Trophoblast cell (in vitro differentiated cells and primary cell): ENCODE measurements at regions not wholly inside any gene's neighbourhood (a gene's known extent, or its start where the extent isn't known, plus 50 kb on each side); places are given as distances from the start of the nearest gene placed in this dataset.
A peak's percentile ranks its signal among the peaks of the same experiment; 100 is the strongest.

Source experiments
- DNase-seq, 2 donors: peaks; one replicate each; pipeline ENCODE4 v3.0.0-alpha.2; 2016
- H2AFZ ChIP-seq: 2 replicates; pipeline ENCODE4 v1.6.1; 2013; ENCODE audit warnings: low read length, moderate library complexity, mild to moderate bottlenecking; ENCODE audit not compliant: insufficient read depth, poor library complexity
- H2AK5ac ChIP-seq: 2 replicates; pipeline ENCODE4 v1.6.1; 2013; ENCODE audit warnings: mild to moderate bottlenecking, low read length
- H2BK120ac ChIP-seq: 2 replicates; pipeline ENCODE4 v1.6.1; 2013; ENCODE audit warnings: low read length, mild to moderate bottlenecking, moderate library complexity; ENCODE audit not compliant: insufficient read depth, poor library complexity
- H2BK12ac ChIP-seq: 2 replicates; pipeline ENCODE4 v1.6.1; 2013; ENCODE audit warnings: mild to moderate bottlenecking, low read length, moderate library complexity
- H2BK5ac ChIP-seq: 2 replicates; pipeline ENCODE4 v1.6.1; 2013; ENCODE audit warnings: low read length, low read depth, moderate library complexity, mild to moderate bottlenecking; ENCODE audit not compliant: poor library complexity
- H3K14ac ChIP-seq: 2 replicates; pipeline ENCODE4 v1.6.1; 2013; ENCODE audit warnings: mild to moderate bottlenecking, low read length
- H3K18ac ChIP-seq: 2 replicates; pipeline ENCODE4 v1.6.1; 2013; ENCODE audit warnings: mild to moderate bottlenecking, low read length
- H3K23ac ChIP-seq: 2 replicates; pipeline ENCODE4 v1.6.1; 2013; ENCODE audit warnings: low read length
- H3K27ac ChIP-seq: 2 replicates; pipeline ENCODE4 v1.5.1; 2013; ENCODE audit warnings: low read depth, mild to moderate bottlenecking, inconsistent platforms, low read length, moderate library complexity
- H3K27me3 ChIP-seq: 2 replicates; pipeline ENCODE4 v1.6.1; 2013; ENCODE audit warnings: inconsistent platforms, mild to moderate bottlenecking, low read length, moderate library complexity; ENCODE audit not compliant: insufficient read depth
- H3K36me3 ChIP-seq, 2 experiments: 1 replicate in 1 of 2; 2 replicates in 1 of 2; pipeline ENCODE4 v1.6.1; 2013; ENCODE audit warnings: low read length in 2 of 2, mild to moderate bottlenecking in 2 of 2, moderate library complexity in 1 of 2; ENCODE audit not compliant: insufficient read depth in 2 of 2, control insufficient read depth in 1 of 2
- H3K4ac ChIP-seq: 2 replicates; pipeline ENCODE4 v1.6.1; 2013; ENCODE audit warnings: low read depth, mild to moderate bottlenecking, low read length, moderate library complexity
- H3K4me1 ChIP-seq, 2 experiments: 1 replicate in 1 of 2; 2 replicates in 1 of 2; pipeline ENCODE4 v1.6.1; 2013; ENCODE audit warnings: low read length in 2 of 2, mild to moderate bottlenecking in 2 of 2, moderate library complexity in 1 of 2; ENCODE audit not compliant: insufficient read depth in 2 of 2, control insufficient read depth in 1 of 2
- H3K4me2 ChIP-seq: 2 replicates; pipeline ENCODE4 v1.6.1; 2013; ENCODE audit warnings: inconsistent platforms, mild to moderate bottlenecking, low read length, moderate library complexity
- H3K4me3 ChIP-seq: 2 replicates; pipeline ENCODE4 v1.5.1; 2013; ENCODE audit warnings: mild to moderate bottlenecking, low read depth, low read length, inconsistent platforms
- H3K79me1 ChIP-seq: one replicate; pipeline ENCODE4 v1.6.1; 2013; ENCODE audit warnings: low read length
- H3K79me2 ChIP-seq: 2 replicates; pipeline ENCODE4 v1.6.1; 2013; ENCODE audit warnings: low read length, mild to moderate bottlenecking; ENCODE audit not compliant: control insufficient read depth, insufficient read depth, poor library complexity
- H3K9ac ChIP-seq: 2 replicates; pipeline ENCODE4 v1.6.1; 2013; ENCODE audit warnings: mild to moderate bottlenecking, low read length
- H3K9me3 ChIP-seq: 2 replicates; pipeline ENCODE4 v1.6.1; 2013; ENCODE audit warnings: low read depth, mild to moderate bottlenecking, control low read depth, inconsistent platforms, low read length; ENCODE audit not compliant: insufficient read depth
- H4K12ac ChIP-seq: 2 replicates; pipeline ENCODE4 v1.6.1; 2013; ENCODE audit warnings: low read depth, mild to moderate bottlenecking, low read length, moderate library complexity
- H4K8ac ChIP-seq: 2 replicates; pipeline ENCODE4 v1.6.1; 2013; ENCODE audit warnings: low read depth, mild to moderate bottlenecking, low read length, moderate library complexity
- H4K91ac ChIP-seq: one replicate; pipeline ENCODE4 v1.6.1; 2013; ENCODE audit warnings: low read depth, mild to moderate bottlenecking, low read length, moderate library complexity
- WGBS: extraction: QIAGEN DNeasy Blood & Tissue Kit; methylation state at CpG from one replicate; pipeline ENCODE4 v1.1.7; 2013; ENCODE audit warnings: missing lambda C conversion rate; ENCODE audit not compliant: insufficient read length, insufficient coverage; ENCODE audit errors: extremely low coverage; 5-methylcytosine and 5-hydroxymethylcytosine counted together

GRCh38 chr16:60811657-60812056, 1224.6 kb downstream of the CDH8 start:
- Histone ChIP-seq H4K12ac (no peak overlapping the region), H3K79me1 (peaks cover 2% of the 10 kb centered on the region)

DNA sequence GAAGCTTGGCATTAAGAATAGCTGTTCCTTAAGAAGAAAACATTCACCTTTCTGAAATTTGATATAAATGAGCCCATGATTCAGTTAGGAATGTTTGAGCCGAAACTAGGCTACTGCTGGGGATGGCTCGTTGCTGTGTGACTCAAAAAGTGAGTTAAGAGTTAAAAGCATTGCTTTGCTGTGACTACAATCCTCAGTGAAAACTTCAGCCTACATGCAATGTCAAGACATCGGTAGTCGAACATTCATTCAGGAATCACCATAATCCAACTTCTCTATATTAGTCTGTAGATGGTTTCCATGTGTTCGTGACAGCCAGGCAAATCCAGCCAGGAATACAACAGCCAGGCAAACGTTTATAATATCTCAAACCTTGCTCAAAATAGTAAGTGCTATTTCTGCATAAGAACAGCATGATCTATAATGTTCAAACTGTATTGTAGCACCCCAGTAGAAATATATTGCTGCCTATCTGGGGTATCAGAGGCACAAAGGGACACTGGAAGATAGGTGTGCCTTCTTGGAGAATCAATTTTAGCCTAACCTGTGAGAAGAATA, 1225.1 kb downstream of the CDH8 start:
- H3K9ac ChIP-seq: no peak overlapping the region
- H4K12ac ChIP-seq: no peak overlapping the region
- no peak overlapping the region for H3K14ac ChIP-seq
- H4K8ac ChIP-seq: no peak overlapping the region
- H3K4me1 ChIP-seq: peaks cover 0 to 3% of the 10 kb centered on the region in 2 experiments
- no peak overlapping the region for H3K4ac ChIP-seq
- peaks cover 2% of the 10 kb centered on the region for H3K79me1 ChIP-seq
- H3K23ac ChIP-seq: no peak overlapping the region
- peak overlapping the region; percentile 28 for H4K91ac ChIP-seq
- no peaks in the 10 kb centered on the region for H3K9me3 ChIP-seq
- H3K4me2 ChIP-seq: no peak overlapping the region
- H3K27ac ChIP-seq: peak overlapping the region; percentile 86
- peak overlapping the region; percentile 6 for H2BK5ac ChIP-seq
- H3K4me3 ChIP-seq: no peak overlapping the region
- peaks cover 1% of the 10 kb centered on the region for H3K79me2 ChIP-seq
- H2BK120ac ChIP-seq: no peak overlapping the region
- no CpG with 5 or more reads among the region's 6 CpGs for WGBS
- no peak overlapping the region for H2AFZ ChIP-seq
- no peaks in the 10 kb centered on the region for H3K27me3 ChIP-seq
- no peak overlapping the region for H2AK5ac ChIP-seq
- H3K36me3 ChIP-seq: no peaks in the 10 kb centered on the region
- H3K18ac ChIP-seq: no peak overlapping the region
- peak overlapping the region; percentile 71 for H2BK12ac ChIP-seq
- DNase-seq: no peak

More at GRCh38 chr16:60811657-60812056, 1224.6 kb downstream of the CDH8 start:
- Histone ChIP-seq H3K4ac (no peak overlapping the region), H2AFZ (no peak overlapping the region), H3K4me1 (peaks cover 0 to 3% of the 10 kb centered on the region in 2 experiments), H2AK5ac (no peak overlapping the region), H3K4me2 (no peak overlapping the region), H3K18ac (no peak overlapping the region), H3K27ac (no peak overlapping the region), H3K79me2 (peaks cover 1% of the 10 kb centered on the region), H3K14ac (no peak overlapping the region), H3K23ac (no peak overlapping the region), H3K4me3 (no peak overlapping the region), H3K27me3 (no peaks in the 10 kb centered on the region), H4K91ac (no peak overlapping the region), H4K8ac (no peak overlapping the region), H2BK12ac (no peak overlapping the region), H3K9ac (no peak overlapping the region), H3K9me3 (no peaks in the 10 kb centered on the region), H2BK120ac (no peak overlapping the region), H3K36me3 (no peaks in the 10 kb centered on the region), H2BK5ac (no peak overlapping the region)
- no peak for DNase-seq

DNA sequence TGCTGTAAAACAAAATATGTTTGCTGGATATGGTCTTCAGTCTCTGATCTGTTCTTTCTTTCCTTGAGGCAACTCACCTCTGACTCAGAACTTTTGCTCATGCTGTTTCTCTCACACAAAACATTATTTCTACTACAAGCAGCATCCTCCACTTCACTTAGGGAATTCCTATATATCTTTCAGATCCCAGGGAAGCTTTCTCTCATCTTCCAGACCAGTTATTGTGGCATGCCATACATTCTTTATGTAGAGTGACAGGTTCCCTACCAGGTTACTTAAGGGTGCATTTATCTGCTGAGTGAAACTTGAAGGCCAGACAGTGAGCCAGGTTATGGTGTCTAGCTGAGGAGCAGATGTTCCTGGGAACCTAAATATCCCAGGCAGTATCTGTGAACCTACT, 1226.0 kb downstream of the CDH8 start:
- Histone ChIP-seq H4K91ac (no peak overlapping the region), H2BK5ac (no peak overlapping the region), H3K79me2 (peaks cover 1% of the 10 kb centered on the region), H4K8ac (no peak overlapping the region), H2AFZ (no peak overlapping the region), H2BK120ac (no peak overlapping the region), H3K4ac (no peak overlapping the region), H3K14ac (no peak overlapping the region), H3K79me1 (peaks cover 2% of the 10 kb centered on the region), H4K12ac (no peak overlapping the region), H2BK12ac (no peak overlapping the region), H3K18ac (no peak overlapping the region), H3K4me2 (no peak overlapping the region), H2AK5ac (no peak overlapping the region), H3K9me3 (no peaks in the 10 kb centered on the region), H3K4me3 (no peak overlapping the region), H3K23ac (no peak overlapping the region), H3K27ac (peak overlapping the region; percentile 86), H3K4me1 (peaks cover 0 to 3% of the 10 kb centered on the region in 2 experiments), H3K27me3 (no peaks in the 10 kb centered on the region), H3K9ac (no peak overlapping the region), H3K36me3 (no peaks in the 10 kb centered on the region)
- DNase-seq: no peak

DNA sequence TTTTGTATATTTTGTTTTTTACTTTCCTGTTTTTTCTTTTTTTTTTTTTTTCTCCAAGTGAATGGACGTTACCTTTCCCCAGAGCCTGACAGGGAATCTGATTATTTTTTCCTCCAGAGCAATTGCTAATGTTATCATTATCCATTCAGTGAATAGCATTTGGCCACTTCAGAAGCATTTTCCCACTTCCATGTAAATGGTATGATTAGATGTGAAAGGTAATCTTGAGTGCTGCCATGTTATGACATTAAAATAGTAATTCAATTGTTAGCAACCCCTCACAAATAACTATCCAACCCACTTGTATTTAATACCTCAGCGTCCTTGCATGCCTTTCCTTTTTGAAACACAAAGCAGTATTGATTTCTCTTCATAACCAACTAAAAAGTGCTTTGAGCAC, 1243.8 kb downstream of the CDH8 start:
- Histone ChIP-seq H3K79me1 (no peaks in the 10 kb centered on the region), H3K27ac (no peak overlapping the region), H3K79me2 (no peaks in the 10 kb centered on the region), H2BK5ac (no peak overlapping the region), H3K4ac (no peak overlapping the region), H4K91ac (no peak overlapping the region), H3K4me2 (no peak overlapping the region), H3K18ac (no peak overlapping the region), H3K23ac (no peak overlapping the region), H3K9me3 (no peaks in the 10 kb centered on the region), H3K27me3 (no peaks in the 10 kb centered on the region), H2BK12ac (no peak overlapping the region), H2AK5ac (no peak overlapping the region), H2AFZ (no peak overlapping the region), H3K4me3 (no peak overlapping the region), H4K12ac (no peak overlapping the region), H3K36me3 (no peaks in the 10 kb centered on the region), H3K4me1 (no peaks in the 10 kb centered on the region), H2BK120ac (no peak overlapping the region), H3K9ac (no peak overlapping the region), H4K8ac (no peak overlapping the region), H3K14ac (no peak overlapping the region)
- DNase-seq: no peak
- no CpG with 5 or more reads among the region's 2 CpGs for WGBS
